ENCODE measurements at regions not wholly inside any gene's neighbourhood (a gene's known extent, or its start where the extent isn't known, plus 50 kb on each side); places are given as distances from the start of the nearest gene placed in this dataset.

GRCh38 chr22:27573280-27574001 is 228.1 kb downstream of the MN1 start:
- intact Hi-C loops (cut with DNase I) = no loop called here
- Histone ChIP-seq H3K36me3 (no peaks in the 10 kb centered on the region), H3K27me3 (no peaks in the 10 kb centered on the region), H3K27ac (no peak overlapping the region), H3K4me3 (no peak overlapping the region), H3K4me1 (peaks cover 10% of the 10 kb centered on the region), H3K9me3 (no peaks in the 10 kb centered on the region)
- DNase-seq (ENCODE audit: extremely low spot score in 2 of 2) = no peak
- TF ChIP-seq POLR2AphosphoS5 (IDR thresholded peaks at IDR 0.05; ENCODE audit: insufficient read depth in 1 of 2, low read depth in 1 of 2) (no peak), POLR2A (IDR thresholded peaks at IDR 0.05) (no peak), CTCF (IDR thresholded peaks at IDR 0.05) (no peak)

- no peaks in the 10 kb centered on the region for H3K36me3 ChIP-seq
- H3K9me3 ChIP-seq = no peaks in the 10 kb centered on the region
- H3K27me3 ChIP-seq = no peaks in the 10 kb centered on the region
- H3K27ac ChIP-seq = no peak overlapping the region
- intact Hi-C loops (cut with DNase I) = no loop called here
- peaks cover 10% of the 10 kb centered on the region for H3K4me1 ChIP-seq
- no peak for DNase-seq (ENCODE audit: extremely low spot score in 2 of 2)
- TF ChIP-seq POLR2A (IDR thresholded peaks at IDR 0.05) (no peak), POLR2AphosphoS5 (IDR thresholded peaks at IDR 0.05; ENCODE audit: insufficient read depth in 1 of 2, low read depth in 1 of 2) (no peak)
- H3K4me3 ChIP-seq = no peak overlapping the region
These were observed 227.6 kb downstream of the MN1 start for GRCh38 chr22:27574002-27574366.

- intact Hi-C loops (cut with DNase I) = loop anchor here (5.0 kb wide), 1 partner anchor 1562 kb away; no protein-coding TSS in a partner anchor
- Histone ChIP-seq H3K36me3 (no peaks in the 10 kb centered on the region), H3K9me3 (no peaks in the 10 kb centered on the region), H3K4me3 (no peak overlapping the region), H3K27me3 (no peaks in the 10 kb centered on the region), H3K27ac (no peak overlapping the region), H3K4me1 (peaks cover 10% of the 10 kb centered on the region)
- DNase-seq (ENCODE audit: extremely low spot score in 2 of 2) = no peak
- TF ChIP-seq CTCF (IDR thresholded peaks at IDR 0.05) = no peak
- no peak for TF ChIP-seq POLR2AphosphoS5 (IDR thresholded peaks at IDR 0.05; ENCODE audit: insufficient read depth in 1 of 2, low read depth in 1 of 2)
- no peak for TF ChIP-seq POLR2A (IDR thresholded peaks at IDR 0.05)
These were observed 226.9 kb downstream of the MN1 start for GRCh38 chr22:27574651-27575050.

GRCh38 chr22:27575348-27575747 is 226.2 kb downstream of the MN1 start:
- Histone ChIP-seq H3K4me3 (no peak overlapping the region), H3K36me3 (no peaks in the 10 kb centered on the region), H3K27ac (no peak overlapping the region), H3K9me3 (no peaks in the 10 kb centered on the region), H3K27me3 (no peaks in the 10 kb centered on the region), H3K4me1 (peaks cover 10% of the 10 kb centered on the region)
- TF ChIP-seq POLR2A (IDR thresholded peaks at IDR 0.05) (no peak), POLR2AphosphoS5 (IDR thresholded peaks at IDR 0.05; ENCODE audit: insufficient read depth in 1 of 2, low read depth in 1 of 2) (no peak), CTCF (IDR thresholded peaks at IDR 0.05) (no peak)
- intact Hi-C loops (cut with DNase I) = loop anchor here (5.0 kb wide), 1 partner anchor 1563 kb away; no protein-coding TSS in a partner anchor
- no peak for DNase-seq (ENCODE audit: extremely low spot score in 2 of 2)

- no peak for DNase-seq (ENCODE audit: extremely low spot score in 2 of 2)
- no peaks in the 10 kb centered on the region for H3K9me3 ChIP-seq
- intact Hi-C loops (cut with DNase I) = loop anchor here (5.0 kb wide), 1 partner anchor 1564 kb away; no protein-coding TSS in a partner anchor
- no peaks in the 10 kb centered on the region for H3K36me3 ChIP-seq
- no peaks in the 10 kb centered on the region for H3K27me3 ChIP-seq
- TF ChIP-seq POLR2AphosphoS5 (IDR thresholded peaks at IDR 0.05; ENCODE audit: insufficient read depth in 1 of 2, low read depth in 1 of 2) (no peak), POLR2A (IDR thresholded peaks at IDR 0.05) (no peak)
- peaks cover 13% of the 10 kb centered on the region for H3K4me1 ChIP-seq
- no peak overlapping the region for H3K27ac ChIP-seq
- no peak overlapping the region for H3K4me3 ChIP-seq
These were observed 225.1 kb downstream of the MN1 start for GRCh38 chr22:27576413-27576812.

Measured in vagina (tissue), 2 donors.